ENCODE measurements at regions not wholly inside any gene's neighbourhood (a gene's known extent, or its start where the extent isn't known, plus 50 kb on each side); places are given as distances from the start of the nearest gene placed in this dataset.
"Not testable (repeated sequence)": the region's sequence is repeated elsewhere in the genome, so short reads cannot be mapped to it uniquely, and the experiment has no call there.

DNA sequence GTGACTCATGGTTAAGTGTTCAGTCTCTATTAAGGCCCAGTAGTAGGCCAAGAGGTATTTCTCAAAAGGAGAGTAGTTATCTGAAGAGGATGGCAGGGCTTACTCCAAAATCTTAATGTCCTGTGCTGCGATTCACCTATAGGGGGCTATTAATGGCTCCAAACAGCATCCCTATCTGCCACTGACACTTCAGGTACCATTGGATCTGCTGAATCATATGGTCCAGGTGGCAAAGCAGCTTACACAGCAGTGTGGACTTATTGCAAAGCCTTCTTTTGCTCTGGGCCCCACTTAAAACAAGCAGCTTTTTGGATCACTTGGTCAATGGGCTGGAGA is 60.8 kb upstream of the ATP2B1 start:
- intact Hi-C loops (cut with DNase I), result no loop called here
- Histone ChIP-seq H3K9me3 (no peaks in the 10 kb centered on the region), H3K27ac (peak overlapping the region in 1 of 10 donors; percentile 51), H3K27me3 (peaks cover 0 to 11% (median 0%) of the 10 kb centered on the region in 7 donors), H3K36me3 (no peaks in the 10 kb centered on the region), H3K4me1 (peaks cover 0 to 11% (median 0%) of the 10 kb centered on the region in 9 donors), H3K4me3 (no peak overlapping the region)
- DNase-seq (no peak), ATAC-seq (no peak)
- TF ChIP-seq, protein P1, sequence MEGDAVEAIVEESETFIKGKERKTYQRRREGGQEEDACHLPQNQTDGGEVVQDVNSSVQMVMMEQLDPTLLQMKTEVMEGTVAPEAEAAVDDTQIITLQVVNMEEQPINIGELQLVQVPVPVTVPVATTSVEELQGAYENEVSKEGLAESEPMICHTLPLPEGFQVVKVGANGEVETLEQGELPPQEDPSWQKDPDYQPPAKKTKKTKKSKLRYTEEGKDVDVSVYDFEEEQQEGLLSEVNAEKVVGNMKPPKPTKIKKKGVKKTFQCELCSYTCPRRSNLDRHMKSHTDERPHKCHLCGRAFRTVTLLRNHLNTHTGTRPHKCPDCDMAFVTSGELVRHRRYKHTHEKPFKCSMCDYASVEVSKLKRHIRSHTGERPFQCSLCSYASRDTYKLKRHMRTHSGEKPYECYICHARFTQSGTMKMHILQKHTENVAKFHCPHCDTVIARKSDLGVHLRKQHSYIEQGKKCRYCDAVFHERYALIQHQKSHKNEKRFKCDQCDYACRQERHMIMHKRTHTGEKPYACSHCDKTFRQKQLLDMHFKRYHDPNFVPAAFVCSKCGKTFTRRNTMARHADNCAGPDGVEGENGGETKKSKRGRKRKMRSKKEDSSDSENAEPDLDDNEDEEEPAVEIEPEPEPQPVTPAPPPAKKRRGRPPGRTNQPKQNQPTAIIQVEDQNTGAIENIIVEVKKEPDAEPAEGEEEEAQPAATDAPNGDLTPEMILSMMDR (IDR thresholded peaks at IDR 0.05), result no peak
- WGBS, 2 donors, result 93 to 94% methylated on average over 1 of the region's 1 CpG

- Histone ChIP-seq H3K9me3 (no peaks in the 10 kb centered on the region), H3K4me3 (no peak overlapping the region), H3K36me3 (no peaks in the 10 kb centered on the region), H3K4me1 (peaks cover 0 to 11% (median 0%) of the 10 kb centered on the region in 9 donors), H3K27me3 (peaks cover 0 to 6% (median 0%) of the 10 kb centered on the region in 7 donors), H3K27ac (peak overlapping the region in 1 of 10 donors; percentile 57)
- intact Hi-C loops (cut with DNase I), result no loop called here
- ATAC-seq (no peak), DNase-seq (no peak)
- 84 to 94% methylated on average over 3 of the region's 3 CpGs for WGBS, 2 donors
- TF ChIP-seq, protein P1 (IDR thresholded peaks at IDR 0.05), result no peak
These were observed 60.2 kb upstream of the ATP2B1 start for GRCh38 chr12:89768586-89769482.

- no peaks in the 10 kb centered on the region for H3K9me3 ChIP-seq
- peaks cover 0 to 4% (median 0%) of the 10 kb centered on the region in 7 donors for H3K27me3 ChIP-seq
- DNase-seq (no peak), ATAC-seq (no peak)
- TF ChIP-seq, protein P1 (IDR thresholded peaks at IDR 0.05), result no peak
- intact Hi-C loops (cut with DNase I), result no loop called here
- WGBS, 2 donors, result 82 to 88% methylated on average over 3 of the region's 3 CpGs
- H3K4me3 ChIP-seq, result no peak overlapping the region
- H3K4me1 ChIP-seq, result peaks cover 0 to 14% (median 0%) of the 10 kb centered on the region in 9 donors
- no peak overlapping the region for H3K27ac ChIP-seq
- H3K36me3 ChIP-seq, result no peaks in the 10 kb centered on the region
These were observed 57.6 kb upstream of the ATP2B1 start for GRCh38 chr12:89765959-89766824.

GRCh38 chr12:89764164-89764563 is 55.5 kb upstream of the ATP2B1 start:
- H3K27ac ChIP-seq; DNase-seq; H3K9me3 ChIP-seq; intact Hi-C loops (cut with DNase I); H3K4me3 ChIP-seq; ATAC-seq; H3K27me3 ChIP-seq; H3K36me3 ChIP-seq: not testable (repeated sequence)
- WGBS, 2 donors, result 97% methylated on average over 4 of the region's 4 CpGs
- H3K4me1 ChIP-seq, result peaks cover 0 to 19% (median 0%) of the 10 kb centered on the region in 9 donors

Measured in heart right ventricle (tissue), 16 donors.